ENCODE measurements at regions not wholly inside any gene's neighbourhood (a gene's known extent, or its start where the extent isn't known, plus 50 kb on each side); places are given as distances from the start of the nearest gene placed in this dataset.

GRCh38 chr3:95123104-95123503 lies 1060.2 kb downstream of the NSUN3 start:
- TF ChIP-seq CTCF (IDR thresholded peaks at IDR 0.05; ENCODE audit: insufficient read depth, low read length, poor library complexity, severe bottlenecking), result no peak
- Histone ChIP-seq H3K4me3 (ENCODE audit: low read depth, low read length) (no peak overlapping the region), H3K36me3 (ENCODE audit: control insufficient read depth, insufficient read depth, low read length) (no peaks in the 10 kb centered on the region), H3K27me3 (ENCODE audit: control insufficient read depth, insufficient read depth, low read length) (no peaks in the 10 kb centered on the region)
- DNase-seq (ENCODE audit: low read depth), result no peak

DNA sequence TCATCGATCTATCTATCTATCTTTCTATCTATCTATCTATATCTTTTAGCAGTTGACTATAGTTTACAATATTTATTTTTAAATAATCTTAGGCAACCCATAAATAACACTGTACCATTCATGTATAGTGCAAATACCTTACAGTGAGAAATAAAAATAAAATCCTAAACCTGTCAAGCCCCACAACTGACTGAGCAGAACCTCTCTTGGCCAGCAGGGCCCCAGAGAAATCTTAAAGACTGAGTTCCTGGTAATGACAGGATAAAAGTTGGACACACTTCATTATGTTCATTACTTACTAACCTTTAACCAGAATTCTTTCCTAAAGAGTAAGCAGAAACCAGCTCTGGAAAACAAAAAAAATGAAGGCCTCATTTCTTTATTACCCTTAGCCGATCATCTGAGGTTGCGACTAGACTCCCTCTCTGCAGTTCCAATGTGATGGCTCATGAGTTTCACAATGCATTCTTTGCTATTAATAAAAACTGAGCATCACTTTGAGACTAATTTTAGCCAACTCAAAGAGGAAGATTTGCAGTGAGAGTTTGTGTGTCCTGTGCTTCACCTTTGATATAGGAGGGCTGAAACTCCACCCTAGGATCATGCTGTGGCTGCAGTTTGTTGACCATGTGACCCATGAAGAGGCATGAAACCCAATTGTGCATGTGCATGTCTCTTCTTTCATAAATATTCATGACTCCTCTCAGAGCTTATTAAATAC lies 1072.0 kb downstream of the NSUN3 start:
- peak; percentile 38 for DNase-seq (ENCODE audit: low read depth)
- peak; percentile 26 for TF ChIP-seq CTCF (IDR thresholded peaks at IDR 0.05; ENCODE audit: insufficient read depth, low read length, poor library complexity, severe bottlenecking)
- H3K36me3 ChIP-seq (ENCODE audit: control insufficient read depth, insufficient read depth, low read length), result no peaks in the 10 kb centered on the region
- no peak overlapping the region for H3K4me3 ChIP-seq (ENCODE audit: low read depth, low read length)
- H3K27me3 ChIP-seq (ENCODE audit: control insufficient read depth, insufficient read depth, low read length), result no peaks in the 10 kb centered on the region

DNA sequence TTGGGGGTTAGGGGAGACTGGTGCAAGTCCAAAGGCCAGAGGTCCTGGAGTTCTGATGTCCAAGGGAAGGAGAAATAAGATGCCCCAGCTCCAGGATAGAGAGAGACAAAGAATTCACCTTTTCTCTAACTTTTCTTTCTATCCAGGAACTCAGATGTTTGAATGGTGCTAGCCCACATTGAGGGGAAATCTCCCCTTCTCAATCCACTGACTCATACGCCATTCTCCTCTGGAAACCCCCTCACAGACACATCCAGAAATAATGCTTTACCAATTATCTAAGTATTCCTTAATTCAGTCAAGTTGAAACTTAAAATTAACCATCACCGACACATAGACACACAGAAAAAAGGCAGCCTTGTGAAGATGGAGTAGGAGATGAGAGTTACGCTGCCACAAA lies 1085.2 kb downstream of the NSUN3 start:
- DNase-seq (ENCODE audit: low read depth), result no peak
- H3K36me3 ChIP-seq (ENCODE audit: control insufficient read depth, insufficient read depth, low read length), result no peaks in the 10 kb centered on the region
- TF ChIP-seq CTCF (IDR thresholded peaks at IDR 0.05; ENCODE audit: insufficient read depth, low read length, poor library complexity, severe bottlenecking), result no peak
- H3K4me3 ChIP-seq (ENCODE audit: low read depth, low read length), result no peak overlapping the region
- no peaks in the 10 kb centered on the region for H3K27me3 ChIP-seq (ENCODE audit: control insufficient read depth, insufficient read depth, low read length)

GRCh38 chr3:95151590-95151989 lies 1088.7 kb downstream of the NSUN3 start:
- H3K4me3 ChIP-seq (ENCODE audit: low read depth, low read length), result no peak overlapping the region
- no peak for TF ChIP-seq CTCF (IDR thresholded peaks at IDR 0.05; ENCODE audit: insufficient read depth, low read length, poor library complexity, severe bottlenecking)
- no peak for DNase-seq (ENCODE audit: low read depth)
- H3K36me3 ChIP-seq (ENCODE audit: control insufficient read depth, insufficient read depth, low read length), result no peaks in the 10 kb centered on the region
- H3K27me3 ChIP-seq (ENCODE audit: control insufficient read depth, insufficient read depth, low read length), result no peaks in the 10 kb centered on the region

- Histone ChIP-seq H3K36me3 (ENCODE audit: control insufficient read depth, insufficient read depth, low read length) (no peaks in the 10 kb centered on the region), H3K27me3 (ENCODE audit: control insufficient read depth, insufficient read depth, low read length) (no peaks in the 10 kb centered on the region), H3K4me3 (ENCODE audit: low read depth, low read length) (no peak overlapping the region)
- no peak for DNase-seq (ENCODE audit: low read depth)
- TF ChIP-seq CTCF (IDR thresholded peaks at IDR 0.05; ENCODE audit: insufficient read depth, low read length, poor library complexity, severe bottlenecking), result no peak
Measured at GRCh38 chr3:95154766-95155165, 1091.9 kb downstream of the NSUN3 start.

- no peak for TF ChIP-seq CTCF (IDR thresholded peaks at IDR 0.05; ENCODE audit: insufficient read depth, low read length, poor library complexity, severe bottlenecking)
- no peak overlapping the region for H3K4me3 ChIP-seq (ENCODE audit: low read depth, low read length)
- no peaks in the 10 kb centered on the region for H3K27me3 ChIP-seq (ENCODE audit: control insufficient read depth, insufficient read depth, low read length)
- H3K36me3 ChIP-seq (ENCODE audit: control insufficient read depth, insufficient read depth, low read length), result no peaks in the 10 kb centered on the region
- DNase-seq (ENCODE audit: low read depth), result no peak
Measured at GRCh38 chr3:95162794-95163193, 1099.9 kb downstream of the NSUN3 start.

All from kidney epithelial cell (primary cell).